HepG2 (cell line): ENCODE measurements at regions not wholly inside any gene's neighbourhood (a gene's known extent, or its start where the extent isn't known, plus 50 kb on each side); places are given as distances from the start of the nearest gene placed in this dataset.

Experiments
- ATAC-seq: fragments of 200-7000 bp; cut with Tn5 transposase; 3 replicates; pipeline ENCODE4 v1.9.1; 2020; ENCODE audit warnings: mild to moderate bottlenecking, moderate library complexity
- BruUV-seq: library from RNA; stranded (reverse); fragments of 400-500 nt; replicated peaks from 2 replicates; lab custom pipeline; 2021; lab: Mats Ljungman, UMichigan
- CTCF ChIA-PET: fragments of 300-600 bp; formaldehyde crosslinking; extraction: SDS; loops from one replicate; lab custom pipeline; 2021; ENCODE audit warnings: low total read pairs, inconsistent platforms, low intra/inter-chr PET ratio; lab: Yijun Ruan, JAX
- POLR2A ChIA-PET: fragments of 350-600 bp; sonication (Branson Sonifier 250); formaldehyde crosslinking; loops from one replicate; lab custom pipeline; 2020; ENCODE audit warnings: antibody characterized with exemption, inconsistent platforms; lab: Yijun Ruan, JAX
- DNase-seq: peaks from one replicate; pipeline ENCODE4 v3.0.0-alpha.2; 2015; ENCODE audit warnings: low spot score
- FAIRE-seq: peaks from 3 replicates; lab custom pipeline; 2011; peaks lifted over from hg19 to GRCh38; lab: Jason Lieb, UNC
- H2AFZ ChIP-seq: one replicate; pipeline ENCODE4 v1.6.1; 2011; ENCODE audit warnings: low read length, inconsistent platforms
- H3K27ac ChIP-seq: fragments of 300-600 bp; 3 replicates; pipeline ENCODE4 v1.8.0; 2011; ENCODE audit warnings: mixed run types, mild to moderate bottlenecking, mixed read lengths, low read length, inconsistent platforms; ENCODE audit not compliant: insufficient read depth; ENCODE audit errors: extremely low read length
- H3K27me3 ChIP-seq, 2 experiments: fragments of 200-600 bp in 1 of 2; 2 replicates in 1 of 2; 3 replicates in 1 of 2; pipeline versions ENCODE4 v1.6.0 to v1.8.0; 2011; ENCODE audit warnings: low read length in 2 of 2, mild to moderate bottlenecking in 2 of 2, moderate library complexity in 2 of 2, inconsistent platforms in 1 of 2; ENCODE audit not compliant: insufficient read depth in 2 of 2, control insufficient read depth in 1 of 2
- H3K36me3 ChIP-seq, 2 experiments: fragments of 200-600 bp in 1 of 2; replicated peaks in 1 of 2; 2 replicates in 1 of 2; 3 replicates in 1 of 2; pipeline versions ENCODE4 v1.5.1 to v1.8.0; 2011; ENCODE audit warnings: low read length in 2 of 2, inconsistent platforms in 1 of 2; ENCODE audit not compliant: insufficient read depth in 2 of 2, control insufficient read depth in 1 of 2
- H3K4me1 ChIP-seq: 2 replicates; pipeline ENCODE4 v1.5.1; 2012; ENCODE audit warnings: low read length, inconsistent platforms; ENCODE audit not compliant: insufficient read depth
- H3K4me2 ChIP-seq: 2 replicates; pipeline ENCODE4 v1.6.0; 2011; ENCODE audit warnings: low read depth, low read length, inconsistent platforms
- H3K4me3 ChIP-seq, 3 experiments: fragments of 200-600 bp in 1 of 3; sonication (generic), shearing (Covaris generic) in 1 of 3; replicated peaks in 1 of 3; 2 replicates each; pipeline ENCODE4 v1.5.1; 2011 to 2016; ENCODE audit warnings: low read length in 3 of 3, inconsistent platforms in 2 of 3, low read depth in 2 of 3, mild to moderate bottlenecking in 2 of 3, control low read depth in 1 of 3, mixed read lengths in 1 of 3; ENCODE audit not compliant: insufficient read depth in 1 of 3
- H3K79me2 ChIP-seq: one replicate; pipeline ENCODE4 v1.6.1; 2011; ENCODE audit warnings: low read length, inconsistent platforms; ENCODE audit not compliant: insufficient read depth
- H3K9ac ChIP-seq: 2 replicates; pipeline ENCODE4 v1.6.0; 2011; ENCODE audit warnings: mild to moderate bottlenecking, low read depth, low read length, inconsistent platforms; ENCODE audit not compliant: insufficient read depth
- H3K9me3 ChIP-seq: 2 replicates; pipeline ENCODE4 v1.5.1; 2012; ENCODE audit warnings: mild to moderate bottlenecking, low read length
- H4K20me1 ChIP-seq: 2 replicates; pipeline ENCODE4 v1.6.0; 2011; ENCODE audit warnings: inconsistent platforms, mild to moderate bottlenecking, low read length, moderate library complexity; ENCODE audit not compliant: insufficient read depth
- AKAP8 ChIP-seq: sonication (generic); formaldehyde crosslinking; IDR thresholded peaks from 2 replicates; pipeline ENCODE4 v1.5.1; 2020; ENCODE audit warnings: mild to moderate bottlenecking, missing genetic modification reagents
- BCL6 ChIP-seq: IDR thresholded peaks from 2 replicates; pipeline ENCODE4 v1.6.1; 2016; ENCODE audit warnings: missing genetic modification reagents, missing compliant biosample characterization
- ELF3 ChIP-seq: IDR thresholded peaks from 2 replicates; pipeline ENCODE4 v1.6.1; 2016; ENCODE audit warnings: missing genetic modification reagents, missing compliant biosample characterization
- FOXO1 ChIP-seq: sonication (generic); formaldehyde crosslinking; IDR thresholded peaks from 2 replicates; pipeline ENCODE4 v1.4.0; 2020; ENCODE audit warnings: missing genetic modification reagents
- HNRNPL ChIP-seq: fragments of 200-400 bp; formaldehyde crosslinking; IDR thresholded peaks from 2 replicates; pipeline ENCODE4 v1.6.1; 2017; ENCODE audit warnings: mild to moderate bottlenecking, low read depth, low read length
- MAF1 ChIP-seq: sonication (generic); formaldehyde crosslinking; IDR thresholded peaks from 2 replicates; pipeline ENCODE4 v1.5.0; 2020; ENCODE audit warnings: missing genetic modification reagents, borderline replicate concordance
- NFYC ChIP-seq: IDR thresholded peaks from 2 replicates; pipeline ENCODE4 v1.6.1; 2016; ENCODE audit warnings: missing genetic modification reagents, missing compliant biosample characterization
- NONO ChIP-seq, 2 experiments: fragments of 450-650 bp in 1 of 2; sonication (generic) in 1 of 2; formaldehyde crosslinking in 1 of 2; IDR thresholded peaks in 1 of 2; conservative IDR thresholded peaks in 1 of 2; 2 replicates each; pipeline versions ENCODE4 v1.6.1 to v1.8.0; 2017 to 2022; ENCODE audit warnings: mild to moderate bottlenecking in 1 of 2, missing genetic modification reagents in 1 of 2, moderate library complexity in 1 of 2
- ONECUT2 ChIP-seq: sonication (generic); formaldehyde crosslinking; IDR thresholded peaks from 2 replicates; pipeline ENCODE4 v1.4.0; 2020; ENCODE audit warnings: missing genetic modification reagents
- RARG ChIP-seq: sonication (generic); formaldehyde crosslinking; IDR thresholded peaks from 2 replicates; pipeline ENCODE4 v1.4.0; 2020; ENCODE audit warnings: low read depth, mild to moderate bottlenecking, missing genetic modification reagents
- RORA ChIP-seq: sonication (generic); formaldehyde crosslinking; IDR thresholded peaks from 2 replicates; pipeline ENCODE4 v1.5.0; 2020; ENCODE audit warnings: mild to moderate bottlenecking, missing genetic modification reagents, moderate library complexity
- SETDB1 ChIP-seq: sonication (generic); formaldehyde crosslinking; IDR thresholded peaks from 2 replicates; pipeline ENCODE4 v1.5.1; 2020; ENCODE audit warnings: missing genetic modification reagents, mild to moderate bottlenecking, borderline replicate concordance
- SMAD3 ChIP-seq: sonication (generic); formaldehyde crosslinking; IDR thresholded peaks from 2 replicates; pipeline ENCODE4 v1.4.0; 2020; ENCODE audit warnings: missing genetic modification reagents
- SOX6 ChIP-seq, 2 experiments: fragments of 450-650 bp in 1 of 2; sonication (generic) in 1 of 2; formaldehyde crosslinking in 1 of 2; IDR thresholded peaks; 2 replicates each; pipeline versions ENCODE4 v1.4.0 to v1.6.1; 2017 to 2020; ENCODE audit warnings: antibody characterized with exemption in 1 of 2, mild to moderate bottlenecking in 1 of 2, missing genetic modification reagents in 1 of 2
- STAT5B ChIP-seq: sonication (generic); formaldehyde crosslinking; IDR thresholded peaks from 2 replicates; pipeline ENCODE4 v1.4.0; 2020; ENCODE audit warnings: missing genetic modification reagents
- TCF12 ChIP-seq, 2 experiments: fragments of 450-650 bp in 1 of 2; sonication (generic) in 1 of 2; formaldehyde crosslinking in 1 of 2; IDR thresholded peaks; 2 replicates each; pipeline versions ENCODE4 v1.6.1 to v1.8.0; 2017 to 2022; ENCODE audit warnings: antibody characterized with exemption in 1 of 2, mild to moderate bottlenecking in 1 of 2, missing genetic modification reagents in 1 of 2, moderate library complexity in 1 of 2
- ZNF225 ChIP-seq: sonication (generic); formaldehyde crosslinking; IDR thresholded peaks from 2 replicates; pipeline ENCODE4 v1.4.0; 2020; ENCODE audit warnings: mild to moderate bottlenecking, missing genetic modification reagents
- ZNF230 ChIP-seq: sonication (generic); formaldehyde crosslinking; IDR thresholded peaks from 2 replicates; pipeline ENCODE4 v1.4.0; 2020; ENCODE audit warnings: mild to moderate bottlenecking, missing genetic modification reagents
- ZNF335 ChIP-seq: sonication (generic); formaldehyde crosslinking; IDR thresholded peaks from 2 replicates; pipeline ENCODE4 v1.4.0; 2020; ENCODE audit warnings: missing genetic modification reagents
- ZNF616 ChIP-seq: sonication (generic); formaldehyde crosslinking; IDR thresholded peaks from 2 replicates; pipeline ENCODE4 v1.5.0; 2020; ENCODE audit warnings: low read depth, mild to moderate bottlenecking, missing genetic modification reagents
- ZNF703 ChIP-seq: sonication (generic); formaldehyde crosslinking; IDR thresholded peaks from 2 replicates; pipeline ENCODE4 v1.5.1; 2020; ENCODE audit warnings: missing genetic modification reagents, mild to moderate bottlenecking, moderate library complexity, borderline replicate concordance
- WGBS: methylation state at CpG from one replicate; pipeline ENCODE4 v1.1.6; 2017; ENCODE audit warnings: low lambda C conversion rate; 5-methylcytosine and 5-hydroxymethylcytosine counted together
- in situ Hi-C: cut with HindIII; loops from 2 replicates; pipeline ENCODE4 v1.10.0; 2017; ENCODE audit warnings: low pct_unique_long_range_greater_than_20kb; ENCODE audit not compliant: extremely low pct_ligation_motif_present
- intact Hi-C: fragments of 100-400 bp; cut with micrococcal nuclease; formaldehyde crosslinking; loops from one replicate; pipeline ENCODE4 v1.10.0; 2022; ENCODE audit not compliant: unreplicated experiment
- TF ChIP-seq, protein P1 (sequence below): sonication (generic); formaldehyde crosslinking; IDR thresholded peaks from 2 replicates; pipeline ENCODE4 v1.4.0; 2020; ENCODE audit warnings: missing genetic modification reagents
- TF ChIP-seq, protein P2 (sequence below): sonication (generic); formaldehyde crosslinking; IDR thresholded peaks from 2 replicates; pipeline ENCODE4 v1.5.1; 2020; ENCODE audit warnings: missing genetic modification reagents, mild to moderate bottlenecking, borderline replicate concordance

DNA sequence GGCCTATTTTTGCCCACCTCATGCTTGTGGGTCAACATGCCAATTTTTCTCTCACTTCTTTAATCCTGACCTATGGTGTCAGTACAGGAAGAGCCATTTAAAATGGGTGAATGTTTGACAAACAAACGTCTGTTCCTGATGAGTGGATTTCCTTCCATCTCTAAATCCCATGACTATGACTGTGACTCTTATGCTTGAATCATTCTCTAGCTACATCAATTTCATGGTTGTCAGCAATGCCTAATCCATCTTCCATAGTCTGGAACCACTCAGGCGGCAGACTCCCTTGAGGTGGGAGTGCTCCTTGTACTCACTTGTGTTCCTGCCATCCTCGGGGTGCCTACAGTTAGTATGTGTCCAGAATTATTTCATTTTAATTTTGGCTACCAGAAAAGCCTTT lies 194.9 kb upstream of the RPS6KA3 start (continued):
- TF ChIP-seq STAT5B (CRISPR knock-in tag) (no peak), NONO (IDR thresholded peaks at IDR 0.05) (no peak), NONO (CRISPR knock-in tag; conservative IDR thresholded peaks at IDR 0.05) (no peak), SMAD3 (CRISPR knock-in tag) (no peak), RARG (CRISPR knock-in tag) (no peak), ELF3 (no peak), ONECUT2 (no peak)

DNA sequence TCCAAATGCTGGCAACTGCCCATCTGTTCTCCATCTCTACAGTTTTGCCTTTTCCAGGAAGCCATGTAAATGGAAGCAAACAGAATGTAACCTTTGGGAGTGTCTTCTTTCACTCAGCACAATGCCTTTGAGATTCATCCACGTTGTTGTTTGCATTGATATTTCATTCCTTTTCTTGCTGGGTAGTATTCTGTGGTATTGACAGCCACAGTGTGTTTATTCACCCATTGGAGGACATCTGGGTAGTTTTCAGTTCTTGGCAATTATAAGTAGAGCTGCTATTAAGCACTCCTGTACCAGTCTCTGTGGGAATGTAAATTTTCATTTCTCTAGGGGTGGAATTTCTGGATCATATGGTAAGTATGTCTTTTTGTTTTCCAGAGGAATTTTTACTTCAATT lies 194.3 kb upstream of the RPS6KA3 start:
- TF ChIP-seq SETDB1 (CRISPR knock-in tag), result no peak
- TF ChIP-seq TCF12 (IDR thresholded peaks at IDR 0.05), result no peak
- TF ChIP-seq TCF12 (CRISPR knock-in tag; IDR thresholded peaks at IDR 0.05), result no peak
- TF ChIP-seq SOX6 (IDR thresholded peaks at IDR 0.05), result no peak
- TF ChIP-seq SOX6 (CRISPR knock-in tag; IDR thresholded peaks at IDR 0.05), result no peak
- TF ChIP-seq ZNF616, result no peak
- TF ChIP-seq, protein P1, sequence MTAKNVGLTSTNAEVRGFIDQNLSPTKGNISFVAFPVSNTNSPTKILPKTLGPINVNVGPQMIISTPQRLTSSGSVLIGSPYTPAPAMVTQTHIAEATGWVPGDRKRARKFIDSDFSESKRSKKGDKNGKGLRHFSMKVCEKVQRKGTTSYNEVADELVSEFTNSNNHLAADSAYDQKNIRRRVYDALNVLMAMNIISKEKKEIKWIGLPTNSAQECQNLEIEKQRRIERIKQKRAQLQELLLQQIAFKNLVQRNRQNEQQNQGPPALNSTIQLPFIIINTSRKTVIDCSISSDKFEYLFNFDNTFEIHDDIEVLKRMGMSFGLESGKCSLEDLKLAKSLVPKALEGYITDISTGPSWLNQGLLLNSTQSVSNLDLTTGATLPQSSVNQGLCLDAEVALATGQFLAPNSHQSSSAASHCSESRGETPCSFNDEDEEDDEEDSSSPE (CRISPR knock-in tag), result no peak
- TF ChIP-seq BCL6 (CRISPR knock-in tag), result no peak
- no peak for TF ChIP-seq HNRNPL
- TF ChIP-seq RORA (CRISPR knock-in tag), result no peak
- TF ChIP-seq FOXO1 (CRISPR knock-in tag), result no peak
- no peak for TF ChIP-seq MAF1
- no peak for TF ChIP-seq AKAP8 (CRISPR knock-in tag)
- TF ChIP-seq ZNF703 (CRISPR knock-in tag), result no peak
- TF ChIP-seq ZNF335, result no peak
- no peak for TF ChIP-seq NFYC (CRISPR knock-in tag)
- no peak for TF ChIP-seq ZNF230 (CRISPR knock-in tag)
- TF ChIP-seq, protein P2, sequence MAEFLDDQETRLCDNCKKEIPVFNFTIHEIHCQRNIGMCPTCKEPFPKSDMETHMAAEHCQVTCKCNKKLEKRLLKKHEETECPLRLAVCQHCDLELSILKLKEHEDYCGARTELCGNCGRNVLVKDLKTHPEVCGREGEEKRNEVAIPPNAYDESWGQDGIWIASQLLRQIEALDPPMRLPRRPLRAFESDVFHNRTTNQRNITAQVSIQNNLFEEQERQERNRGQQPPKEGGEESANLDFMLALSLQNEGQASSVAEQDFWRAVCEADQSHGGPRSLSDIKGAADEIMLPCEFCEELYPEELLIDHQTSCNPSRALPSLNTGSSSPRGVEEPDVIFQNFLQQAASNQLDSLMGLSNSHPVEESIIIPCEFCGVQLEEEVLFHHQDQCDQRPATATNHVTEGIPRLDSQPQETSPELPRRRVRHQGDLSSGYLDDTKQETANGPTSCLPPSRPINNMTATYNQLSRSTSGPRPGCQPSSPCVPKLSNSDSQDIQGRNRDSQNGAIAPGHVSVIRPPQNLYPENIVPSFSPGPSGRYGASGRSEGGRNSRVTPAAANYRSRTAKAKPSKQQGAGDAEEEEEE, result no peak
- no peak for TF ChIP-seq ZNF225 (CRISPR knock-in tag)
- Histone ChIP-seq H4K20me1 (no peaks in the 10 kb centered on the region), H3K9me3 (peaks cover 12% of the 10 kb centered on the region), H3K4me1 (no peaks in the 10 kb centered on the region), H3K27ac (no peak overlapping the region), H3K4me2 (no peak overlapping the region), H2AFZ (no peak overlapping the region), H3K79me2 (no peaks in the 10 kb centered on the region), H3K27me3 (no peaks in the 10 kb centered on the region), H3K4me3 (no peak overlapping the region), H3K36me3 (no peaks in the 10 kb centered on the region), H3K9ac (no peak overlapping the region)
- ATAC-seq (no peak), FAIRE-seq (no peak), DNase-seq (no peak)
- in situ Hi-C loops (no loop called here), intact Hi-C loops (no loop called here)
- WGBS, result 70% methylated on average over 1 of the region's 1 CpG
- POLR2A ChIA-PET, result no interaction called here
- CTCF ChIA-PET, result no interaction called here
- BruUV-seq, result no TSS peak
